Right lung (tissue), 2 donors: ENCODE measurements at regions not wholly inside any gene's neighbourhood (a gene's known extent, or its start where the extent isn't known, plus 50 kb on each side); places are given as distances from the start of the nearest gene placed in this dataset.
"Not testable (repeated sequence)": the region's sequence is repeated elsewhere in the genome, so short reads cannot be mapped to it uniquely, and the experiment has no call there.

ENCODE experiments used
- DNase-seq, 2 donors: peaks; one replicate each; pipeline ENCODE4 v3.0.0-alpha.2; 2013

GRCh38 chr12:131389054-131390013, 321.6 kb upstream of the SFSWAP start:
- no peak for DNase-seq

- DNase-seq: peak; percentile 16 to 18
Measured at GRCh38 chr12:131390412-131391334, 320.2 kb upstream of the SFSWAP start.

- no peak for DNase-seq
Measured at GRCh38 chr12:131391399-131391798, 319.5 kb upstream of the SFSWAP start.

- not testable (repeated sequence) for DNase-seq
Measured at GRCh38 chr12:131394752-131395151, 316.1 kb upstream of the SFSWAP start.

GRCh38 chr12:131395209-131395684, 315.6 kb upstream of the SFSWAP start:
- not testable (repeated sequence) for DNase-seq

GRCh38 chr12:131395971-131396573, 314.8 kb upstream of the SFSWAP start:
- no peak for DNase-seq

GRCh38 chr12:131397493-131398181, 313.3 kb upstream of the SFSWAP start:
- no peak for DNase-seq

- no peak for DNase-seq
Measured at GRCh38 chr12:131399000-131399399, 311.9 kb upstream of the SFSWAP start.

GRCh38 chr12:131400668-131401294, 310.1 kb upstream of the SFSWAP start:
- not testable (repeated sequence) for DNase-seq

- DNase-seq: not testable (repeated sequence)
Measured at GRCh38 chr12:131401907-131402633, 308.8 kb upstream of the SFSWAP start.

GRCh38 chr12:131402781-131403396, 308.0 kb upstream of the SFSWAP start:
- no peak for DNase-seq

GRCh38 chr12:131403676-131404075, 307.2 kb upstream of the SFSWAP start:
- DNase-seq: no peak

GRCh38 chr12:131404705-131405104, 306.2 kb upstream of the SFSWAP start:
- no peak for DNase-seq

GRCh38 chr12:131407221-131408035, 303.5 kb upstream of the SFSWAP start:
- DNase-seq: no peak

- DNase-seq: no peak
Measured at GRCh38 chr12:131408036-131408365, 302.9 kb upstream of the SFSWAP start.

GRCh38 chr12:131408484-131408883, 302.4 kb upstream of the SFSWAP start:
- DNase-seq: no peak

GRCh38 chr12:131409211-131409610, 301.7 kb upstream of the SFSWAP start:
- no peak for DNase-seq

GRCh38 chr12:131411827-131412226, 299.1 kb upstream of the SFSWAP start:
- not testable (repeated sequence) for DNase-seq

- DNase-seq: no peak
Measured at GRCh38 chr12:131413006-131413405, 297.9 kb upstream of the SFSWAP start.
